ENCODE measurements at regions not wholly inside any gene's neighbourhood (a gene's known extent, or its start where the extent isn't known, plus 50 kb on each side); places are given as distances from the start of the nearest gene placed in this dataset.

GRCh38 chr5:4980201-4980600 lies 159.9 kb upstream of the ADAMTS16 start:
- DNase-seq: no peak

DNA sequence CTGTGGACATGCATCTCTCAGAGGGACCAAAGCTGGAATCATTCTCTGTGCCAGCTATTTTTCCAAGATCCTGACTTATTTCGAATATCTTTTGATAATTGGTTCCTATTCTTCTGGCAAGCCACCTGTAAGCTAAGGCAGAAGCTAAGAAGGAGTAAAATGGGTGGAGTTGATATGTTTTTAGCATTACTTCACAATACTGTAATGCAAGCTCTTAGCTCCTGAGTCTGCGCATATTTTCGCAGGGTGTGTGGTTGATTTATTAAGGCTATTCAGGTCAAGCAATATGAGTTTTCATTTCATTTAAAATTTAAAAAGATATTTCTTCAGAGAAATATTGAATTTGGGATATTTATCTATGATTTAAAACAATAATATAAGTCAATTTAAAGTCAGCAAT lies 158.5 kb upstream of the ADAMTS16 start:
- DNase-seq: no peak

DNA sequence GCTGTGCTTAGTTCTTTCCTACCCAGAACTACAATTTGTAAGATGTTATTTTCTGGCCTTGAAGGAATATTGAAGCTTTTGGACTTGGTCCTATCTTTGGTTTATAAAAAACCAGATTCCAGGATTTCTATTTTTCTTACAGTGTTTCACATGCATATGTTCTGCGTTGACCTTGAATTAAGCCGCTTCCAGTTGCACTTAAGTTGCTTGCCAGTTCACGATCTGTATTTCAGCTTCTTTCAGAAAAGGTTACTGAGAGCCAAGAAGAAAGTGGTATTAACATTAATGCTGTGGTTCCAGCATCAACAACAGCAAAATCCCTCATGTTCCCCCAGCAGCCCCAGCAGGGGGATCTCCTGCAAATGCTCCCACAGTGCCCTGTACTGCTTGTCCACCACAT lies 156.4 kb upstream of the ADAMTS16 start:
- DNase-seq: no peak

GRCh38 chr5:4984461-4984860 lies 155.7 kb upstream of the ADAMTS16 start:
- no peak for DNase-seq

DNA sequence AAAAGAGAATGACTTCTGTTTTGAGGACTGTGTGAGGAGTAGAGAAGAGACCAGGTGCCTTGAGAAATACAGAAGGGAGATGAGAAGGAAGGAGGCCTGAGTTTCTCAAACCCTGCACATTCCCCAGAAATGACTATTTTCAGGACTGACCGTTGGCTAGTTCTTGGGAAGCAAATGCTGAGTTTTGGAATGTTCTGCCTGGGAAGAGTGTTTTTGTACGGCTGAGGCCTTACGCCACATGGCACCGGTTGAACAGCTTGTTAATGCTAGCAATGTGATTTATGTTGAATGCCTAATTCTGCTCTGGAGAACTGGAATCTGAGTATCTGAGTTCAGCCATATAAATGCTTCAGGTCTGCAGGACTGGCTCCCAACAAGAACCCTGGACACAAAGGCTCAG lies 152.7 kb upstream of the ADAMTS16 start:
- no peak for DNase-seq

- DNase-seq: no peak
Measured at GRCh38 chr5:4989118-4989517, 151.0 kb upstream of the ADAMTS16 start.

GRCh38 chr5:4990017-4990416 lies 150.1 kb upstream of the ADAMTS16 start:
- no peak for DNase-seq

DNA sequence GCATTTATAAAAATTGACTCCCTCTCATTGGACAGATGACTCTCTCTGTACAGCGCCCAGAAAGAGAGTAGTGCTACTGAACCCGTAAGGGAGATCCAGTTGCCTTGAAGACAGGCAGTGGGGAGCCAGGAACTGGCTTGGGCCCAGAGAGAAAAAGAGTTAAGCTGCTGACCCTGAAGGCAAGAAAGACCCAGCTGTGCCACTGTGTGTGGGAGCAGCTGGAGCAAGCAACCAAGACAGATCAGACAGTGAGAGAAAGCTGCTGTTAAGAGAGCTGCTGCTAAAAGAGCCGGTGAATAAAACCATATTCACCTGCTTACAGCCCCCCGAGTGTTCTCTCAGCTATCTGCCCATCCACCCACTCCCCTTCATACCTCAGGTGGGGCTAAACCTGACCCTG lies 149.7 kb upstream of the ADAMTS16 start:
- DNase-seq: no peak

- no peak for DNase-seq
Measured at GRCh38 chr5:4991925-4992324, 148.2 kb upstream of the ADAMTS16 start.

DNA sequence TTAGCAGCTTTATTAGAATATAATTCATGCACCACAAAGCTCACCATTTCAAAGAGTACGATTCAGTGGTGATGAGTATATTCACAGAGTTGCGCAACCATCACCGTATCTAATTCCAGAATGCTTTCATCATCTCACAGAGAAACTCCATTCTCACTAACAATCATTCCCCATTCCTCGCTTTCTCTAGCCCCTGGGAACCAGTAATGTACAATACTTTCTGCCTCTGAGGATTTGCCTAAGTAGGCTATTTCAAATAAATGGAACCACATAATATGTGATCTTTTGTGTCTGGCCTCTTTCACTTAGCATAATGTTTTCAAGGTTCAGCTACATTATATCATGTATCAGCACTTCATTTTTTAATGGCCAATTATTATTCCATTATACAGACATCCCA lies 145.1 kb upstream of the ADAMTS16 start:
- DNase-seq: no peak

- no peak for DNase-seq
Measured at GRCh38 chr5:5005353-5005752, 134.8 kb upstream of the ADAMTS16 start.

- DNase-seq: no peak
Measured at GRCh38 chr5:5006548-5006947, 133.6 kb upstream of the ADAMTS16 start.

DNA sequence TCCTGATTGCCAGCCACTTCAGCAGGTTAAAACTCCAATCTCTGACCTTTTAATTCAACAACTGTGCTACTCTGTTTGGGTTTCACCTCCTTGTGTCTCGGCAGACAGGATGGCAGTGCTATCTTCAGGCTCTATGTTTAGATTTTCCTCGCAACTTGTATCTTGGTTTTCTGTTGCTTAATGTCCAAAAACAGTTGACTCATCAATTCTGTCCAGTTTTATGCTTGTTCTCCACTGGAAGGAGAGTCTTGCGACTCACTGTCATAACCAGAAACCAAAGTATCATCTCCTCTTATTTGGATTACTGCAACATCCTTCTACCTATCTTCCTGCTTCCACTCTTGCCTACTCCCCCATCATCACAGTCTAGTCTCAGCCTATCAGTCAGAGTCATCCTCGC lies 130.9 kb upstream of the ADAMTS16 start:
- no peak for DNase-seq

DNA sequence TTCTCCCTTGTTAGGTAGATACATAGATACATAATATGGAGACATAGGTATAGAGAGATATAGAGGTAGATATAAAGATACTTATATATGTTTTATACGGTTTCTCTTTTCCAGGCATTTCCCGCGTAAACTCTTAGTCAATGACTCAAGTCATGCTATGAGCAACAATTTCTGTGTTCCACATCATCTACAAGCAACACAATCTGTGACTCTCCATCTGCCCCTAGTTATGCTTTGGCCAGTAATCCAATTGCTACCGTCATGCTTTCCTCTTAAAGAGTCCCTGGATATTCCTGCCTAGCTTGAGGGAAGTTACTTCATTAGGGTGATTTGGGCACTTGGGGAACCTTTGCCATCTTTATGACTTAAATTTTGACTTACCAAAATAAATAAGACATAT lies 129.0 kb upstream of the ADAMTS16 start:
- DNase-seq: no peak

DNA sequence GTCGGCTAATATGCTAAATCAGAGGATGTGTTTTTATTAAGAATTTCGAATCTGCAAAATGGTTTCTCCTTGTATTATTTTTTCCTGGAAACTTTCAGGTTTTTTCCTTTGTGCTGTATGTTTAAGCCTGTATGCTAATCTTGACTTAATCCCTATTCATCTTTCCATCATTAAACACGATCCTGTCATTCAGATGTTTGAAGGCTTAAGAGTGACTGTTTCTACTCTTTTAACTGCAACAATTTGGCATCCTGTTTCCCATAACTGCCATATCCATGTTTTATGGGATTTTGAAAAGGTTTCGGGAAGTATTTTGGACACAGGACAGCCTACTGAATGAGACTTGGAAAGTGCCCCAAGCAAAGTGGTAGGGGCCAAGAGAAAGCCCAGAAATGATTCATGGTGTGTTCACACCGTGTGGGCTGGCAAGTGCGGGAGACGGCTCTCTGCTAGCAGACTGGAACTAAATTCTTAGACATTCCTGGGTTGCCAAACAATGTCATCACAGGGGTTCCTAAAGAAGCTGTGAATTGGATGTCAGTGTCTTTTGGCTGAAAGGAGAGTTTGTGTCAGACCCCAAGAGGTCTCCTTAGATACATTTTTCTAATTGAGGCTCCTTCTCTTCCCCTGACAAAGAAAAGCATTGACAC lies 125.4 kb upstream of the ADAMTS16 start:
- DNase-seq: no peak

DNA sequence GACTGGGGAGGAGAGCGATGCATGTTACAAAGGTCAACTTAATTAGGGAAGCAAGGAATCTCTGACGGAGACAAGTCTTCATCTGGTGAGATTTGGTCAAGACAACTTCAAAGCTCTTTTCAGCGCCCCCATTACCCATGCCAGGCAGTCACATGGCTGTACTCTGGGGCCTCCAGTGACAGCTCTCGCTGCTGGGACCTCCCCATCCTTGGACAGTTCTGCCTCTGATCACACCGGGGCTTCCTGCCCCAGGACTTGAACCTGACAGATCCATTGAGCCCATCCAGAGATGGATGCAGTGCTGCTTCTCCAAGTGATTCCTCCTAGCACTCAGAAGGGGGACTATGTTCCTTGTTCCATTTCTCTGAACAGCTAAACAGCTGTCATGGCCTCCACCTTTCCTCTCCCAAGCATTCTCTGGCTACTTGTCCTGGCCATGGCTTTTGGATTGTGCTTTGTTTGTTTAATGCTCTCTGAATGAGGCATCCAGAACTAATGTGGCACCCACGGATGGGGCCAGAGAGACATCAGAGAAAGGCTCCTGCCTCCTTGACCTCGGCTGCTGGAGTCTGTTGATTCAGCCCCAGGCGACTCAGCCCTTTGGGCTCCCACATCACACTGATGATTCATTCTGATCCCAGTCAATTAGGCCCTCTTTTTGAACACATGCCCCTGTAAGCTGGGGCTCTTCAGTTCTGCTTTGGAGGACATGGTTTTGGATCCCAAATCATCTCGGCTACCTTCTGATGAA lies 122.1 kb upstream of the ADAMTS16 start:
- no peak for DNase-seq

DNA sequence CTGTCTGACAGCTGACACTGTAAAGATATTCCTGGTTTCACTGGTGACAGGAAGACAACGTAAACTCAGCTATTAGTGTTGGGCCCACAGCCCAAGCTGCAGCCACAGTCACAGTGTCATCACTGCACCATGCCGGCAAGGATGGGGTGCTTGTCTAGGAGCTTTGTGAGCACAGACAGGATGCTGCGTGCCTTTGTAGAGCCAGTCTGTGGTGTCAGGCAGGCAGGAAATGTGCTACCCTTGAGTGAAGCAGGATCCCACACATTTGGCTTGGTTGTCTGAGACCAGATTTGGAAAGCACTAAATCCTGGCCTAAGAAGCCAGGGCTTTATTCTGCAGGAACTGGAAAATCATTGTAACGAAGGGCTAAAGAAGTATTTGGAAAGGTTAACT lies 121.6 kb upstream of the ADAMTS16 start:
- DNase-seq: no peak

DNA sequence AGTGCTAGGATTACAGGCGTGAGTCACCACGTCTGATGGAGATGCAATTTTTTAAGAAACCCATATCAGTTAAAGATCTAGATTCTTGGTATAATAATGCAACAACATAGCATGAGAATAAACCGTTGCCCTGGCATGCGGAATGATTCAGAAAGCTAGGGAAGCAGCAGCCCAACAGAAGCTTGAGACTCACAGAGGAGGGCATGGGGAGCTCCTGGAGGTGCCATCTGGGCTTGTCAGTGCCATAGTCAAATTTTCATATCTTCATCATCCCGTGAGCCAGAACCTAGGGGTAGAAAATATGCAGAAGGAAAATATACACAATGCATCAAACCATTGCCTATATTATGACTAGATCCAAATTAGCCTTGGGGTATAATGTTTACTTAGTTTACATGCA lies 118.7 kb upstream of the ADAMTS16 start:
- no peak for DNase-seq

DNA sequence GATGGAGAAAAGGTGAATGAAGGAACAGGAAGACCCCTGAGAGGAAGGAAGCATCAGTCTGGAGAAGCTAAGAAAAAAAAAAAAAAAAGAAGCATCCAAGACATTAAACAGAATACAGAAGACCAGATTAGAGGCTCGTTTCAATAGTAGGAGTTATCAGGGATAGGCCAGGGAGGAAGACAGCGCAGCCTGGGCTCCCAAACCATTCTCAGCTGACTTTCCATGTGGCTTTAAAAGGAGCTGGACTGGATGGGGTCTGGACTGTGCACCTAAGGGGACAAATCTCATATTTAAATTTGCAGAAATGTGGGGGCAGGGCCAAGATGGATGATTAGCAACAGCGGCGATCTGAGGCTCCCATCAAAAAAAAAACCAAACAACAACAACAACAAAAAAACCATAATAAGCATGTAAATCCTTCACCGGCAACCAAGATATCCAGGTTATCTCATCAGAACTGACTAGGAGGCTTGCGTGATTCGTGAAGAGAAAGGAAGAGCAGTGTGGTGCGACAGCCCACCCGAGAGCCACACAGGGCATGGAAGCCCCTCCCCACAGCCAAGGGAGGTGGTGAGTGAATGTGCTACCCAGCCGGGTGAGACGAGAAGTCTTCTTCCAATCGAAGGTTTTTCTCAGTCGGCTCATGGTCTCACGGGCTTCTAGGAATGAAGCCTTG lies 114.9 kb upstream of the ADAMTS16 start:
- no peak for DNase-seq

DNA sequence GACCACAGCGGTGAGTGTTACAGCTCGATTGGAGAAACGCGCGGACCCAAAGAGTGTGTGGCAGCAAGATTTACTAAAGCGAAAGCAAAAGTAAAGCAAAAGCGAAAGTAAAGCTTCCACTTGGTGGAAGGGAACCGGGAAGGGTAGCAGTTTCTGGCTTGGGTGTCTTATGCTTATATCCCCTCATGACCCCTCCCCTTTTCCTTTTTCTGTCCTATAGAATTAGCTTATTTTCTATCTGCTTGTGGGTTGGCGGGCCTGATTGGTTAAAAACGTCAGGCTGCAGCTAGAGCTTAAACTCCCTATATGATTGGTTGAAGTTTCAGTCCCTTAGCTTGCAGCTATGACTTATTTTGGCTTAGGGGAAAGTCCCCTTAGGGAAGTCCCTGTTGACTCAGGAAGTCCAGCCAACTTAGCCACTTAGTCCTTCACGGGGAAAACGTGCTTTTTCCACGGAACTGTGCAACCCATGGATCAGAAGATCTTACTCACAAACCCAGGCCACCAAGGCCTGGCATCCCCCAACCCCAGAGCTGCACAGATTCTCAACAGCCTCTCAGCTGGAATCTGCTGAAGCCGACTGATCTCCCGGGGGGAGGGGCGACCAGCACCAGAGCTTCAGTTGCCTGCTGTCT lies 114.2 kb upstream of the ADAMTS16 start:
- no peak for DNase-seq

DNA sequence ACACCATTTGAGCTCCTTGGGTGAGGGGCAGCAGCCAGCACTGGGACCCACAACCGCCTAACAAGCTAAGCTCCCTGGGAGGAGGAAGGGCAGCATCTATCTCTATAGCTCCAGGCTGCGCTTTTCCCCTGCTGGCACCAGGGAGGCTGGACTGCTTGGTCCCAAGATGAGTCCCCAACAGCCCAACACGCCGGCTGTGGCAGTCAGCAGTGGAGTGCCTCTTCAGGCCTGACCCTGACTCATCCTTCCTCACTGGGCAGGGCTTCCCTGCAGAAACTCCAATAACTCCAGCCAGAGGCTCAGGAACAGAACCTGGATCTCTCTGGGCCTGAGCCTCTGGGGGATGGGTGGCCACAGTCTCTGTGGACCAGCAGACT lies 113.7 kb upstream of the ADAMTS16 start:
- DNase-seq: no peak

DNA sequence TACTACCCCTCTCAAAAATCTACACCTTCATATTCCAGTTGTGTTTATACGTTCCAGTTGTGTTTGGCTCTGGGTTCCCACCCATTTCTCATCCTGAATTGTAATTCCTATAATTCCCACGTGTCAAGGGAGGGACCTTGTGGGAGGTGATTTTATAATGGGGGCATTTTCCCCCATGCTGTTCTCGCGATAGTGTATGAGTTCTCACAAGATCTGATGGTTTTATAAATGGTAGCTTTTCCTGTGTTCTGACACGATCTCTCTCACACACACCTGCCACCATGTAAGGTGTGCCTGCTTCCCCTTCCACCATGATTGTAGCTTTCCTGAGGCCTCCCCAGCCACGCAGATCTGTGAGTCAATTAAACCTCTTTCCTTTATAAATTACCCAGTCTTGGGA lies 108.5 kb upstream of the ADAMTS16 start:
- DNase-seq: no peak

DNA sequence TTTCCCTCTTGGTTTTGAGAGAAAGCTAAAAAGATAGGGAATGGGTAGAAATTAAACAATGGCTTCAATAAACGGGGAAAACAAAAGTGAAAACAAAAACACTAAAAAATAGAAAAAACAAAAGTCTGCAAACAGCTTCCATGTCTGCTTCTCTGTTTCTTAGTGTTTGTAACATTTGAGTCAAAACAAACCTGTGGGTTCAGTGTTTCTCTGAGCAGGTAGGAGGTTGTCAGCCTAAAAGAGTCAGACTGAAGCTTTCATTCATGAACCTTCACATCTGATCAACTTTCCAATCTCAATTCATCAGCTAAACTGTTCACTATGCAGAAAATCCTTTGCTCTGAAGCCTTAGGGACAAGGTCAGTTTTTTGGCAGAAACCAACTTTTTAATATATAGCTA lies 102.5 kb upstream of the ADAMTS16 start:
- no peak for DNase-seq

DNA sequence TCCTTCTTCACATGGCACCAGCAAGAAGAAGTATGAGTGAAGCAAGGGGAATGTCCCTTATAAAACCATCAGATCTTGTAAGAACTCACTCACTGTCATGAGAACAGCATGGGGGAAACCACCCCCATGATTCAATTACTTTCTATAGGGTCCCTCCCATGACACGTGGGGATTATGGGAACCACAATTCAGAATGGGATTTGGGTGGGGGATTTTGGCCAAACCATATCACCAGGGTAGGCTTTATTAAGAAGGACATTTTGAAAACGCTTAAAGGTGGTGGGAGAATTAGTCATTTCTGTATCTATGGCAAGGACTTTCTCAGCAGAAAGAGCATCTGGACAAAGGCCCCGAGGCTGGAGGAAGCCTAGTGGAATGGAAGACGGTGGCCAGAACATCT lies 100.2 kb upstream of the ADAMTS16 start:
- no peak for DNase-seq
